HepG2 (cell line): ENCODE measurements at regions not wholly inside any gene's neighbourhood (a gene's known extent, or its start where the extent isn't known, plus 50 kb on each side); places are given as distances from the start of the nearest gene placed in this dataset.

Experiments
- ATAC-seq: fragments of 200-7000 bp; cut with Tn5 transposase; 3 replicates; pipeline ENCODE4 v1.9.1; 2020; ENCODE audit warnings: mild to moderate bottlenecking, moderate library complexity
- BruUV-seq: library from RNA; stranded (reverse); fragments of 400-500 nt; replicated peaks from 2 replicates; lab custom pipeline; 2021; lab: Mats Ljungman, UMichigan
- CTCF ChIA-PET: fragments of 300-600 bp; formaldehyde crosslinking; extraction: SDS; loops from one replicate; lab custom pipeline; 2021; ENCODE audit warnings: low total read pairs, inconsistent platforms, low intra/inter-chr PET ratio; lab: Yijun Ruan, JAX
- POLR2A ChIA-PET: fragments of 350-600 bp; sonication (Branson Sonifier 250); formaldehyde crosslinking; loops from one replicate; lab custom pipeline; 2020; ENCODE audit warnings: antibody characterized with exemption, inconsistent platforms; lab: Yijun Ruan, JAX
- DNase-seq: peaks from one replicate; pipeline ENCODE4 v3.0.0-alpha.2; 2015; ENCODE audit warnings: low spot score
- FAIRE-seq: peaks from 3 replicates; lab custom pipeline; 2011; peaks lifted over from hg19 to GRCh38; lab: Jason Lieb, UNC
- H2AFZ ChIP-seq: one replicate; pipeline ENCODE4 v1.6.1; 2011; ENCODE audit warnings: low read length, inconsistent platforms
- H3K27ac ChIP-seq: fragments of 300-600 bp; 3 replicates; pipeline ENCODE4 v1.8.0; 2011; ENCODE audit warnings: mixed run types, mild to moderate bottlenecking, mixed read lengths, low read length, inconsistent platforms; ENCODE audit not compliant: insufficient read depth; ENCODE audit errors: extremely low read length
- H3K27me3 ChIP-seq, 2 experiments: fragments of 200-600 bp in 1 of 2; 2 replicates in 1 of 2; 3 replicates in 1 of 2; pipeline versions ENCODE4 v1.6.0 to v1.8.0; 2011; ENCODE audit warnings: low read length in 2 of 2, mild to moderate bottlenecking in 2 of 2, moderate library complexity in 2 of 2, inconsistent platforms in 1 of 2; ENCODE audit not compliant: insufficient read depth in 2 of 2, control insufficient read depth in 1 of 2
- H3K36me3 ChIP-seq, 2 experiments: fragments of 200-600 bp in 1 of 2; replicated peaks in 1 of 2; 2 replicates in 1 of 2; 3 replicates in 1 of 2; pipeline versions ENCODE4 v1.5.1 to v1.8.0; 2011; ENCODE audit warnings: low read length in 2 of 2, inconsistent platforms in 1 of 2; ENCODE audit not compliant: insufficient read depth in 2 of 2, control insufficient read depth in 1 of 2
- H3K4me1 ChIP-seq: 2 replicates; pipeline ENCODE4 v1.5.1; 2012; ENCODE audit warnings: low read length, inconsistent platforms; ENCODE audit not compliant: insufficient read depth
- H3K4me2 ChIP-seq: 2 replicates; pipeline ENCODE4 v1.6.0; 2011; ENCODE audit warnings: low read depth, low read length, inconsistent platforms
- H3K4me3 ChIP-seq, 3 experiments: fragments of 200-600 bp in 1 of 3; sonication (generic), shearing (Covaris generic) in 1 of 3; replicated peaks in 1 of 3; 2 replicates each; pipeline ENCODE4 v1.5.1; 2011 to 2016; ENCODE audit warnings: low read length in 3 of 3, inconsistent platforms in 2 of 3, low read depth in 2 of 3, mild to moderate bottlenecking in 2 of 3, control low read depth in 1 of 3, mixed read lengths in 1 of 3; ENCODE audit not compliant: insufficient read depth in 1 of 3
- H3K79me2 ChIP-seq: one replicate; pipeline ENCODE4 v1.6.1; 2011; ENCODE audit warnings: low read length, inconsistent platforms; ENCODE audit not compliant: insufficient read depth
- H3K9ac ChIP-seq: 2 replicates; pipeline ENCODE4 v1.6.0; 2011; ENCODE audit warnings: mild to moderate bottlenecking, low read depth, low read length, inconsistent platforms; ENCODE audit not compliant: insufficient read depth
- H3K9me3 ChIP-seq: 2 replicates; pipeline ENCODE4 v1.5.1; 2012; ENCODE audit warnings: mild to moderate bottlenecking, low read length
- H4K20me1 ChIP-seq: 2 replicates; pipeline ENCODE4 v1.6.0; 2011; ENCODE audit warnings: inconsistent platforms, mild to moderate bottlenecking, low read length, moderate library complexity; ENCODE audit not compliant: insufficient read depth
- ADNP ChIP-seq: sonication (generic); formaldehyde crosslinking; IDR thresholded peaks from 2 replicates; pipeline ENCODE4 v1.4.0; 2020; ENCODE audit warnings: missing genetic modification reagents
- GATAD1 ChIP-seq: IDR thresholded peaks from 2 replicates; pipeline ENCODE4 v1.6.1; 2016; ENCODE audit warnings: missing genetic modification reagents, missing compliant biosample characterization
- MAFF ChIP-seq: IDR thresholded peaks from 2 replicates; pipeline ENCODE4 v1.6.1; 2011; ENCODE audit warnings: low read depth, low read length, improper control_type of control experiment
- MAFK ChIP-seq, 2 experiments: IDR thresholded peaks in 1 of 2; conservative IDR thresholded peaks in 1 of 2; 2 replicates each; pipeline ENCODE4 v1.6.1; 2011; ENCODE audit warnings: improper control_type of control experiment in 2 of 2, low read length in 2 of 2
- MEIS2 ChIP-seq: sonication (generic); formaldehyde crosslinking; IDR thresholded peaks from 2 replicates; pipeline ENCODE4 v1.9.0; 2021; ENCODE audit warnings: mild to moderate bottlenecking, missing genetic modification reagents
- SOX13 ChIP-seq, 3 experiments: fragments of 450-650 bp in 1 of 3; sonication (generic) in 1 of 3; formaldehyde crosslinking in 1 of 3; IDR thresholded peaks in 2 of 3; conservative IDR thresholded peaks in 1 of 3; 2 replicates each; pipeline versions ENCODE4 v1.5.0 to v1.6.1; 2016 to 2020; ENCODE audit warnings: antibody characterized with exemption in 1 of 3, mild to moderate bottlenecking in 1 of 3, missing compliant biosample characterization in 1 of 3, missing genetic modification reagents in 1 of 3, moderate library complexity in 1 of 3
- ZNF678 ChIP-seq: sonication (generic); formaldehyde crosslinking; IDR thresholded peaks from 2 replicates; pipeline ENCODE4 v1.4.0; 2020; ENCODE audit warnings: mild to moderate bottlenecking, missing genetic modification reagents
- WGBS: methylation state at CpG from one replicate; pipeline ENCODE4 v1.1.6; 2017; ENCODE audit warnings: low lambda C conversion rate; 5-methylcytosine and 5-hydroxymethylcytosine counted together
- in situ Hi-C: cut with HindIII; loops from 2 replicates; pipeline ENCODE4 v1.10.0; 2017; ENCODE audit warnings: low pct_unique_long_range_greater_than_20kb; ENCODE audit not compliant: extremely low pct_ligation_motif_present
- intact Hi-C: fragments of 100-400 bp; cut with micrococcal nuclease; formaldehyde crosslinking; loops from one replicate; pipeline ENCODE4 v1.10.0; 2022; ENCODE audit not compliant: unreplicated experiment
- TF ChIP-seq, protein P1 (sequence below): sonication (generic); formaldehyde crosslinking; IDR thresholded peaks from 2 replicates; pipeline ENCODE4 v1.5.0; 2020; ENCODE audit warnings: mild to moderate bottlenecking, missing genetic modification reagents, borderline replicate concordance
- TF ChIP-seq, protein P2 (sequence below): sonication (generic); formaldehyde crosslinking; IDR thresholded peaks from 2 replicates; pipeline ENCODE4 v1.4.0; 2020; ENCODE audit warnings: missing genetic modification reagents

DNA sequence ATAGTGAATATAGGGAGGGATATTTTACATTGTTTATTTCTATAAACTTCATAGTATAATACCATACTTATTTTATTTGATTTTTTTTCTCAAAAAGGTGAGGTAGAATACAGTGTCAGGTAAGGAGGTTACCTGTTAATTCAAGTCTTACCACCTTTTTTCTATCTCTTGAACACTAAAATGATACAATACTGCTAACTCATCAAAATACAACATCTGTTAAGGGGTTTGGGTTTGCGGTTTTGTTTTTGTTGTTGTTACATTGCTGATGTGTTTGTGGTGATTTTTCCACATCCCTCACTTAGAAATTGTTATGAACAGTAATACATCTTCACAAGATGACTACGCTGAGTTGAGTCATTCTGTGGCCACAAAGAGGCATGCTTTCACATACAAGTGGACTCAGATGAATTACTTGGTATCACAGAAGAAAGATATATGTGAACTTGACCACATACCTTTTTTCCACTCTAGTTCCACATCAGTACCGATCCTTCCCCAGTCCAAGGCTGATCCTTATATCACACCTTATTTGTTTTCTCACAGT lies 139.4 kb upstream of the ID4 start:
- DNase-seq (no peak), ATAC-seq (no peak), FAIRE-seq (no peak)
- Histone ChIP-seq H3K9me3 (no peaks in the 10 kb centered on the region), H2AFZ (no peak overlapping the region), H3K4me3 (no peak overlapping the region), H3K27me3 (0 out of 5 replicates have a peak, but pooled peaks cover 0 to 4% of the 10 kb centered on the region in 2 experiments), H3K79me2 (no peaks in the 10 kb centered on the region), H3K4me1 (no peaks in the 10 kb centered on the region), H3K4me2 (no peak overlapping the region), H3K9ac (no peak overlapping the region), H3K36me3 (no peaks in the 10 kb centered on the region), H4K20me1 (no peaks in the 10 kb centered on the region), H3K27ac (no peak overlapping the region)
- CTCF ChIA-PET: no interaction called here
- no TSS peak for BruUV-seq
- 9% methylated on average over 3 of the region's 3 CpGs for WGBS
- POLR2A ChIA-PET: no interaction called here
- intact Hi-C loops: no loop called here
- no peak for TF ChIP-seq ADNP (CRISPR knock-in tag)
- TF ChIP-seq MAFF: peak; percentile 94
- no peak for TF ChIP-seq ZNF678
- TF ChIP-seq MAFK (conservative IDR thresholded peaks at IDR 0.05 in 1 of 2, IDR thresholded peaks at IDR 0.05 in 1 of 2; ENCODE audit: low read length in 2 of 2): peak; percentile 93 to 96
- in situ Hi-C loops: no loop called here

DNA sequence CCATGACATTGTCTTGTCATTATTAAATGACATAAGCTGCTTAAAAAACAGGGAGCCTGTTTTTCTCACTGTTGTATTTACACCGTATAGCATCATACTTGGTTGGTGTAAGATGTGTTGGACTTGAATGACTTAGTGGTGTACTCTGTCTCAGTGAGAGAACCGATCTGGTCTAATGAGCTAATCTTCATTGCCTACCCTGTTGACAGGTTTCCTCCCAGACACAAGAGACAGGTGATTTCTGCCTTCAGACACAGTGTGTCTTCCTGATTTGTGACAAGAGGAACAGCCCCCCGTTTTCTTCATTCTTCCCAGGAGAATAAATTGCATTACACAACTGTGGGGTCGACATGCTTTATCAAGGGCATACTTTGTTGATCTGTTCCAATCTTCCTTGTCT lies 137.2 kb upstream of the ID4 start:
- Histone ChIP-seq H4K20me1 (no peaks in the 10 kb centered on the region), H2AFZ (no peak overlapping the region), H3K79me2 (no peaks in the 10 kb centered on the region), H3K9me3 (no peaks in the 10 kb centered on the region), H3K36me3 (no peaks in the 10 kb centered on the region), H3K4me1 (no peaks in the 10 kb centered on the region), H3K27me3 (no peaks in the 10 kb centered on the region), H3K27ac (no peak overlapping the region), H3K9ac (no peak overlapping the region), H3K4me2 (no peak overlapping the region), H3K4me3 (no peak overlapping the region)
- FAIRE-seq (no peak), DNase-seq (no peak), ATAC-seq (no peak)
- intact Hi-C loops: no loop called here
- POLR2A ChIA-PET: no interaction called here
- WGBS: 7% methylated on average over 4 of the region's 4 CpGs
- CTCF ChIA-PET: no interaction called here
- in situ Hi-C loops: no loop called here
- BruUV-seq: no TSS peak
- TF ChIP-seq, protein P1, sequence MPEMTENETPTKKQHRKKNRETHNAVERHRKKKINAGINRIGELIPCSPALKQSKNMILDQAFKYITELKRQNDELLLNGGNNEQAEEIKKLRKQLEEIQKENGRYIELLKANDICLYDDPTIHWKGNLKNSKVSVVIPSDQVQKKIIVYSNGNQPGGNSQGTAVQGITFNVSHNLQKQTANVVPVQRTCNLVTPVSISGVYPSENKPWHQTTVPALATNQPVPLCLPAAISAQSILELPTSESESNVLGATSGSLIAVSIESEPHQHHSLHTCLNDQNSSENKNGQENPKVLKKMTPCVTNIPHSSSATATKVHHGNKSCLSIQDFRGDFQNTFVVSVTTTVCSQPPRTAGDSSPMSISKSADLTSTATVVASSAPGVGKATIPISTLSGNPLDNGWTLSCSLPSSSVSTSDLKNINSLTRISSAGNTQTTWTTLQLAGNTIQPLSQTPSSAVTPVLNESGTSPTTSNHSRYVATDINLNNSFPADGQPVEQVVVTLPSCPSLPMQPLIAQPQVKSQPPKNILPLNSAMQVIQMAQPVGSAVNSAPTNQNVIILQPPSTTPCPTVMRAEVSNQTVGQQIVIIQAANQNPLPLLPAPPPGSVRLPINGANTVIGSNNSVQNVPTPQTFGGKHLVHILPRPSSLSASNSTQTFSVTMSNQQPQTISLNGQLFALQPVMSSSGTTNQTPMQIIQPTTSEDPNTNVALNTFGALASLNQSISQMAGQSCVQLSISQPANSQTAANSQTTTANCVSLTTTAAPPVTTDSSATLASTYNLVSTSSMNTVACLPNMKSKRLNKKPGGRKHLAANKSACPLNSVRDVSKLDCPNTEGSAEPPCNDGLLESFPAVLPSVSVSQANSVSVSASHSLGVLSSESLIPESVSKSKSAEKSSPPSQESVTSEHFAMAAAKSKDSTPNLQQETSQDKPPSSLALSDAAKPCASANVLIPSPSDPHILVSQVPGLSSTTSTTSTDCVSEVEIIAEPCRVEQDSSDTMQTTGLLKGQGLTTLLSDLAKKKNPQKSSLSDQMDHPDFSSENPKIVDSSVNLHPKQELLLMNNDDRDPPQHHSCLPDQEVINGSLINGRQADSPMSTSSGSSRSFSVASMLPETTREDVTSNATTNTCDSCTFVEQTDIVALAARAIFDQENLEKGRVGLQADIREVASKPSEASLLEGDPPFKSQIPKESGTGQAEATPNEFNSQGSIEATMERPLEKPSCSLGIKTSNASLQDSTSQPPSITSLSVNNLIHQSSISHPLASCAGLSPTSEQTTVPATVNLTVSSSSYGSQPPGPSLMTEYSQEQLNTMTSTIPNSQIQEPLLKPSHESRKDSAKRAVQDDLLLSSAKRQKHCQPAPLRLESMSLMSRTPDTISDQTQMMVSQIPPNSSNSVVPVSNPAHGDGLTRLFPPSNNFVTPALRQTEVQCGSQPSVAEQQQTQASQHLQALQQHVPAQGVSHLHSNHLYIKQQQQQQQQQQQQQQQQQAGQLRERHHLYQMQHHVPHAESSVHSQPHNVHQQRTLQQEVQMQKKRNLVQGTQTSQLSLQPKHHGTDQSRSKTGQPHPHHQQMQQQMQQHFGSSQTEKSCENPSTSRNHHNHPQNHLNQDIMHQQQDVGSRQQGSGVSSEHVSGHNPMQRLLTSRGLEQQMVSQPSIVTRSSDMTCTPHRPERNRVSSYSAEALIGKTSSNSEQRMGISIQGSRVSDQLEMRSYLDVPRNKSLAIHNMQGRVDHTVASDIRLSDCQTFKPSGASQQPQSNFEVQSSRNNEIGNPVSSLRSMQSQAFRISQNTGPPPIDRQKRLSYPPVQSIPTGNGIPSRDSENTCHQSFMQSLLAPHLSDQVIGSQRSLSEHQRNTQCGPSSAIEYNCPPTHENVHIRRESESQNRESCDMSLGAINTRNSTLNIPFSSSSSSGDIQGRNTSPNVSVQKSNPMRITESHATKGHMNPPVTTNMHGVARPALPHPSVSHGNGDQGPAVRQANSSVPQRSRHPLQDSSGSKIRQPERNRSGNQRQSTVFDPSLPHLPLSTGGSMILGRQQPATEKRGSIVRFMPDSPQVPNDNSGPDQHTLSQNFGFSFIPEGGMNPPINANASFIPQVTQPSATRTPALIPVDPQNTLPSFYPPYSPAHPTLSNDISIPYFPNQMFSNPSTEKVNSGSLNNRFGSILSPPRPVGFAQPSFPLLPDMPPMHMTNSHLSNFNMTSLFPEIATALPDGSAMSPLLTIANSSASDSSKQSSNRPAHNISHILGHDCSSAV: no peak
- TF ChIP-seq, protein P2, sequence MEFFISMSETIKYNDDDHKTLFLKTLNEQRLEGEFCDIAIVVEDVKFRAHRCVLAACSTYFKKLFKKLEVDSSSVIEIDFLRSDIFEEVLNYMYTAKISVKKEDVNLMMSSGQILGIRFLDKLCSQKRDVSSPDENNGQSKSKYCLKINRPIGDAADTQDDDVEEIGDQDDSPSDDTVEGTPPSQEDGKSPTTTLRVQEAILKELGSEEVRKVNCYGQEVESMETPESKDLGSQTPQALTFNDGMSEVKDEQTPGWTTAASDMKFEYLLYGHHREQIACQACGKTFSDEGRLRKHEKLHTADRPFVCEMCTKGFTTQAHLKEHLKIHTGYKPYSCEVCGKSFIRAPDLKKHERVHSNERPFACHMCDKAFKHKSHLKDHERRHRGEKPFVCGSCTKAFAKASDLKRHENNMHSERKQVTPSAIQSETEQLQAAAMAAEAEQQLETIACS: no peak
- TF ChIP-seq MEIS2 (CRISPR knock-in tag) (no peak), GATAD1 (CRISPR knock-in tag) (no peak), SOX13 (IDR thresholded peaks at IDR 0.05) (no peak), SOX13 (CRISPR knock-in tag; conservative IDR thresholded peaks at IDR 0.05 in 1 of 2, IDR thresholded peaks at IDR 0.05 in 1 of 2) (no peak)
